Motor neuron (in vitro differentiated cells): ENCODE measurements at regions not wholly inside any gene's neighbourhood (a gene's known extent, or its start where the extent isn't known, plus 50 kb on each side); places are given as distances from the start of the nearest gene placed in this dataset.
A peak's percentile ranks its signal among the peaks of the same experiment; 100 is the strongest.

Experiments
- ATAC-seq, 8 experiments: fragments of 200-7000 bp; cut with Tn5 transposase; replicated peaks in 6 of 8; 2 replicates each; pipeline ENCODE4 v1.8.0; 2021; ENCODE audit warnings: mild to moderate bottlenecking in 8 of 8, moderate library complexity in 8 of 8
- H3K27ac ChIP-seq, 2 donors: fragments of 250-450 bp; sonication (Bioruptor Pico); 2 replicates each; pipeline ENCODE4 v1.9.0; 2021; ENCODE audit warnings: antibody characterized with exemption in 2 of 2, mild to moderate bottlenecking in 2 of 2, moderate library complexity in 1 of 2
- H3K4me1 ChIP-seq, 2 donors: fragments of 250-450 bp; sonication (Bioruptor Pico); replicated peaks in 1 of 2; 2 replicates each; pipeline ENCODE4 v1.6.1; 2021; ENCODE audit warnings: antibody characterized with exemption in 2 of 2, mild to moderate bottlenecking in 2 of 2, moderate library complexity in 1 of 2
- H3K4me3 ChIP-seq, 5 donors: fragments of 250-450 bp; sonication (Bioruptor Pico); 2 replicates each; pipeline ENCODE4 v1.9.0; 2021; ENCODE audit warnings: antibody characterized with exemption in 5 of 5, mild to moderate bottlenecking in 5 of 5, moderate library complexity in 4 of 5
- WGBS, 10 experiments: fragments of 450-650 bp; shearing (Covaris generic); methylation state at CpG; one replicate each; pipeline ENCODE4 v1.0.0; 2022; 5-methylcytosine and 5-hydroxymethylcytosine counted together
- in situ Hi-C, 9 experiments: fragments of 400-800 bp; cut with MboI; loops; one replicate each; pipeline ENCODE4 v1.15.0; 2021; ENCODE audit warnings: low sequenced_read_pairs in 9 of 9, low pct_unique_long_range_greater_than_20kb in 2 of 9; ENCODE audit not compliant: unreplicated experiment in 9 of 9

GRCh38 chr11:119831011-119831410 lies 102.0 kb upstream of the NECTIN1 start:
- in situ Hi-C loops = no loop called here
- 36 to 100% (median 68%) methylated on average over 1 to 4 of the region's 7 CpGs; no CpG with 5 or more reads in 5 of the 10 experiments for WGBS, 10 experiments
- ATAC-seq = no peak
- Histone ChIP-seq H3K4me3 (no peak overlapping the region), H3K4me1 (peaks cover 23 to 25% of the 10 kb centered on the region in 2 donors), H3K27ac (no peak overlapping the region)

- in situ Hi-C loops = no loop called here
- no peak overlapping the region for H3K27ac ChIP-seq
Measured at GRCh38 chr11:119830400-119830799, 101.4 kb upstream of the NECTIN1 start.

GRCh38 chr11:119829402-119829801 lies 100.4 kb upstream of the NECTIN1 start:
- Histone ChIP-seq H3K4me1 (peaks cover 23 to 25% of the 10 kb centered on the region in 2 donors), H3K27ac (no peak overlapping the region), H3K4me3 (no peak overlapping the region)
- in situ Hi-C loops = no loop called here
- 19 to 92% (median 80%) methylated on average over 2 of the region's 3 CpGs; no CpG with 5 or more reads in 7 of the 10 experiments for WGBS, 10 experiments
- ATAC-seq = no peak

More at GRCh38 chr11:119830400-119830799, 101.4 kb upstream of the NECTIN1 start:
- H3K4me3 ChIP-seq = no peak overlapping the region
- peaks cover 23 to 25% of the 10 kb centered on the region in 2 donors for H3K4me1 ChIP-seq
- WGBS, 10 experiments = 41 to 82% (median 73%) methylated on average over 3 to 6 of the region's 6 CpGs; no CpG with 5 or more reads in 1 of the 10 experiments
- ATAC-seq = peak in 3 of 8 experiments; percentile 6 to 45 (median 43)

GRCh38 chr11:119828819-119829218 lies 99.8 kb upstream of the NECTIN1 start:
- WGBS, 10 experiments = 50 to 100% (median 83%) methylated on average over 1 to 2 of the region's 2 CpGs; no CpG with 5 or more reads in 3 of the 10 experiments
- peak in 1 of 8 experiments; percentile 20 for ATAC-seq
- in situ Hi-C loops = no loop called here
- Histone ChIP-seq H3K4me1 (peaks cover 23 to 25% of the 10 kb centered on the region in 2 donors), H3K27ac (no peak overlapping the region), H3K4me3 (no peak overlapping the region)

- Histone ChIP-seq H3K4me3 (no peak overlapping the region), H3K4me1 (peaks cover 21 to 25% of the 10 kb centered on the region in 2 donors), H3K27ac (no peak overlapping the region)
- WGBS, 10 experiments = 20 to 100% (median 69%) methylated on average over 1 to 7 of the region's 9 CpGs; no CpG with 5 or more reads in 2 of the 10 experiments
- no peak for ATAC-seq
- in situ Hi-C loops = no loop called here
Measured at GRCh38 chr11:119828006-119828405, 99.0 kb upstream of the NECTIN1 start.

- Histone ChIP-seq H3K4me3 (no peak overlapping the region), H3K27ac (no peak overlapping the region), H3K4me1 (peaks cover 12 to 16% of the 10 kb centered on the region in 2 donors)
- WGBS, 10 experiments = 10 to 40% (median 28%) methylated on average over 1 to 2 of the region's 2 CpGs; no CpG with 5 or more reads in 6 of the 10 experiments
- in situ Hi-C loops = no loop called here
- no peak for ATAC-seq
Measured at GRCh38 chr11:119827113-119827512, 98.1 kb upstream of the NECTIN1 start.

- Histone ChIP-seq H3K27ac (no peak overlapping the region), H3K4me3 (no peak overlapping the region), H3K4me1 (no peaks in the 10 kb centered on the region)
- WGBS, 10 experiments = 0 to 100% (median 70%) methylated on average over 1 to 7 of the region's 15 CpGs; no CpG with 5 or more reads in 3 of the 10 experiments
- ATAC-seq = no peak
- in situ Hi-C loops = no loop called here
Measured at GRCh38 chr11:119823077-119823476, 94.1 kb upstream of the NECTIN1 start.

GRCh38 chr11:119816660-119817059 lies 87.7 kb upstream of the NECTIN1 start:
- H3K4me3 ChIP-seq = no peak overlapping the region
- no peak overlapping the region for H3K27ac ChIP-seq
- peaks cover 0 to 2% of the 10 kb centered on the region in 2 donors for H3K4me1 ChIP-seq
- in situ Hi-C loops = no loop called here
- ATAC-seq = peak in 7 of 8 experiments; percentile 27 to 60 (median 46)
- WGBS, 10 experiments = 0 to 75% (median 57%) methylated on average over 1 to 2 of the region's 2 CpGs; no CpG with 5 or more reads in 4 of the 10 experiments

- H3K27ac ChIP-seq = no peak overlapping the region
- in situ Hi-C loops = no loop called here
- no peak for ATAC-seq
Measured at GRCh38 chr11:119814766-119815165, 85.8 kb upstream of the NECTIN1 start.

GRCh38 chr11:119810478-119811232 lies 81.7 kb upstream of the NECTIN1 start:
- no peak overlapping the region for H3K27ac ChIP-seq
- in situ Hi-C loops = no loop called here
- H3K4me3 ChIP-seq = no peak overlapping the region
- ATAC-seq = no peak
- WGBS, 10 experiments = 77 to 100% (median 89%) methylated on average over 2 to 11 of the region's 14 CpGs; no CpG with 5 or more reads in 1 of the 10 experiments
- H3K4me1 ChIP-seq = peaks cover 0 to 9% of the 10 kb centered on the region in 2 donors

More at GRCh38 chr11:119814766-119815165, 85.8 kb upstream of the NECTIN1 start:
- Histone ChIP-seq H3K4me3 (no peak overlapping the region), H3K4me1 (peaks cover 0 to 2% of the 10 kb centered on the region in 2 donors)

- Histone ChIP-seq H3K4me3 (no peak overlapping the region), H3K27ac (no peak overlapping the region), H3K4me1 (peaks cover 0 to 9% of the 10 kb centered on the region in 2 donors)
- in situ Hi-C loops = no loop called here
- ATAC-seq = no peak
- 17 to 100% (median 90%) methylated on average over 1 to 5 of the region's 7 CpGs; no CpG with 5 or more reads in 2 of the 10 experiments for WGBS, 10 experiments
Measured at GRCh38 chr11:119809346-119809745, 80.3 kb upstream of the NECTIN1 start.

GRCh38 chr11:119808407-119809185 lies 79.6 kb upstream of the NECTIN1 start:
- Histone ChIP-seq H3K4me1 (peaks cover 0 to 9% of the 10 kb centered on the region in 2 donors), H3K27ac (no peak overlapping the region), H3K4me3 (no peak overlapping the region)
- ATAC-seq = peak in 5 of 8 experiments; percentile 26 to 54 (median 46)
- in situ Hi-C loops = no loop called here
- 0 to 70% (median 58%) methylated on average over 1 to 8 of the region's 12 CpGs; no CpG with 5 or more reads in 4 of the 10 experiments for WGBS, 10 experiments

GRCh38 chr11:119807841-119808240 lies 78.8 kb upstream of the NECTIN1 start:
- Histone ChIP-seq H3K4me3 (no peak overlapping the region), H3K27ac (no peak overlapping the region), H3K4me1 (peaks cover under 1 to 13% of the 10 kb centered on the region in 2 donors)
- WGBS, 10 experiments = 43 to 100% (median 80%) methylated on average over 1 of the region's 3 CpGs; no CpG with 5 or more reads in 7 of the 10 experiments
- in situ Hi-C loops = no loop called here
- ATAC-seq = no peak
